K562 (cell line): ENCODE measurements at regions not wholly inside any gene's neighbourhood (a gene's known extent, or its start where the extent isn't known, plus 50 kb on each side); places are given as distances from the start of the nearest gene placed in this dataset.
"Not testable (repeated sequence)": the region's sequence is repeated elsewhere in the genome, so short reads cannot be mapped to it uniquely, and the experiment has no call there.

ENCODE experiments used
- POLR2A ChIP-seq: fragments of 450-650 bp; conservative IDR thresholded peaks from 2 replicates; pipeline ENCODE4 v1.6.1; 2016
- RAD21 ChIP-seq, 2 experiments: fragments of 250-450 bp in 1 of 2; fragments of 450-650 bp in 1 of 2; sonication (Bioruptor Pico) in 1 of 2; formaldehyde crosslinking in 1 of 2; IDR thresholded peaks in 1 of 2; conservative IDR thresholded peaks in 1 of 2; 2 replicates each; pipeline versions ENCODE4 v1.4.0 to v1.8.0; 2020 to 2022; ENCODE audit warnings: mild to moderate bottlenecking in 2 of 2, moderate library complexity in 1 of 2
- SIN3B ChIP-seq: fragments of 450-650 bp; IDR thresholded peaks from 2 replicates; pipeline ENCODE4 v1.6.1; 2017; ENCODE audit warnings: low read depth, mild to moderate bottlenecking, moderate library complexity
- ZNF146 ChIP-seq: IDR thresholded peaks from one replicate; pipeline ENCODE4 v1.6.1; 2018; ENCODE audit warnings: missing compliant biosample characterization; ENCODE audit not compliant: unreplicated experiment
- TF ChIP-seq, protein P1 (sequence below): sonication (generic); formaldehyde crosslinking; IDR thresholded peaks from 2 replicates; pipeline ENCODE4 v1.8.1; 2022; ENCODE audit warnings: missing genetic modification reagents

DNA sequence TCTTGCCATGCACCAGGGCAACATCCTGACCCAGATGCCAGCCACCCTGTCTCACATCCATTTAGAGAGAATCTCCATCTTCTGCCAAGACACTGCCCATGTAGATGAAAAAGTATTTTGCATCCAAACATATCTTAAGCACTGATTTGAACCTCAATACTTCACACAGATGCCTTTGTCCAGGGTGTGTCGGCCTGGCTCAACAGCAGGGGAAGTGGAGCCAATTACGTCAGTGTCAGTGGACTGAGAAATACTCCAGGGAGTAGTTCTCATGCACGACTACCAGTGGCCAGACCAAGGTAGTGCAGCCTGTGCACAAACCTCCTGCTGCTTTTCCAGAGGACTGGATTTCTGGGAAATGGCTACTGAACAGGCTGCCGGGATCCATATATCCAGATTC lies 4840.7 kb upstream of the OR11H1 start:
- TF ChIP-seq, protein P1, sequence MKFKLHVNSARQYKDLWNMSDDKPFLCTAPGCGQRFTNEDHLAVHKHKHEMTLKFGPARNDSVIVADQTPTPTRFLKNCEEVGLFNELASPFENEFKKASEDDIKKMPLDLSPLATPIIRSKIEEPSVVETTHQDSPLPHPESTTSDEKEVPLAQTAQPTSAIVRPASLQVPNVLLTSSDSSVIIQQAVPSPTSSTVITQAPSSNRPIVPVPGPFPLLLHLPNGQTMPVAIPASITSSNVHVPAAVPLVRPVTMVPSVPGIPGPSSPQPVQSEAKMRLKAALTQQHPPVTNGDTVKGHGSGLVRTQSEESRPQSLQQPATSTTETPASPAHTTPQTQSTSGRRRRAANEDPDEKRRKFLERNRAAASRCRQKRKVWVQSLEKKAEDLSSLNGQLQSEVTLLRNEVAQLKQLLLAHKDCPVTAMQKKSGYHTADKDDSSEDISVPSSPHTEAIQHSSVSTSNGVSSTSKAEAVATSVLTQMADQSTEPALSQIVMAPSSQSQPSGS (CRISPR knock-in tag) = not testable (repeated sequence)
- not testable (repeated sequence) for TF ChIP-seq RAD21 (CRISPR knock-in tag; conservative IDR thresholded peaks at IDR 0.05 in 1 of 2, IDR thresholded peaks at IDR 0.05 in 1 of 2); POLR2A; SIN3B; ZNF146 (CRISPR knock-in tag)
